GM23248 (cell line): ENCODE measurements at regions not wholly inside any gene's neighbourhood (a gene's known extent, or its start where the extent isn't known, plus 50 kb on each side); places are given as distances from the start of the nearest gene placed in this dataset.
A peak's percentile ranks its signal among the peaks of the same experiment; 100 is the strongest.

Experiments
- EZH2 ChIP-seq: fragments of 200-600 bp; sonication (generic); IDR thresholded peaks from 2 replicates; pipeline ENCODE4 v1.6.1; 2018; ENCODE audit warnings: antibody characterized with exemption, mild to moderate bottlenecking; ENCODE audit not compliant: insufficient read depth, poor library complexity, severe bottlenecking
- EZH2phosphoT487 ChIP-seq: fragments of 200-600 bp; sonication (generic); IDR thresholded peaks from 2 replicates; pipeline ENCODE4 v1.6.1; 2018; ENCODE audit warnings: antibody characterized with exemption, moderate library complexity, mild to moderate bottlenecking, low read depth; ENCODE audit not compliant: insufficient read depth

DNA sequence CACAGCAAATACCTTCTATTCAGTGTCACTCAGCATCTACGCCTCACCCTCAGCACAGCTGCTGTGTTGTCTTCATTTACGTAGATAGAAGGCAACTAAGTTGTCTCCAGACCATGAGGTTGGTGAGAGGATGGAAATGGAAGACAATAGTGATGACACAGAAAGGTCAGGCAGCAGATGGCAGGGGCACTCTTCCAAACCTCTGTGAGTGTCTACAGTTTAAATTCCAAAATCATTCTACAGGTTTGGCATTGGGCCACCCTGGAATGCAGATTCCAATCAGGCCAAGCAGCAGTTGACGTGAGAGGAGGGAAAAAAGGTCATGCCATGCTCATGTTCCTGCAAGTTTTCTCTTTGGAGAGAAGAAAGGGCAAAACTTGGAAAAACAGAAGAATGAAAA, 68.7 kb upstream of the ADAMTSL1 start:
- 0 out of 2 replicates have a peak, but pooled peaks have one; percentile 61 for TF ChIP-seq EZH2phosphoT487
- no peak for TF ChIP-seq EZH2
